Activated naive CD4-positive, alpha-beta T cell treated with anti-CD3 and anti-CD28 coated beads for 36 hours (primary cell): ENCODE measurements at regions not wholly inside any gene's neighbourhood (a gene's known extent, or its start where the extent isn't known, plus 50 kb on each side); places are given as distances from the start of the nearest gene placed in this dataset.
"Not testable (repeated sequence)": the region's sequence is repeated elsewhere in the genome, so short reads cannot be mapped to it uniquely, and the experiment has no call there.

Experiments
- CTCF ChIA-PET: fragments of 350-600 bp; sonication (Branson Sonifier 250); formaldehyde crosslinking; loops from one replicate; lab custom pipeline; 2021; ENCODE audit warnings: antibody characterized with exemption; lab: Charles Lee
- DNase-seq: peaks from one replicate; pipeline ENCODE4 v3.0.0-alpha.2; 2020
- H3K27ac Mint-ChIP-seq: one replicate; pipeline ENCODE4 v1.8.0; 2021; ENCODE audit warnings: mild to moderate bottlenecking, mixed read lengths
- H3K27me3 Mint-ChIP-seq: one replicate; pipeline ENCODE4 v1.8.0; 2021; ENCODE audit warnings: low read depth, mixed read lengths
- H3K36me3 Mint-ChIP-seq: one replicate; pipeline ENCODE4 v1.8.0; 2021; ENCODE audit warnings: low read depth, mixed read lengths
- H3K4me1 Mint-ChIP-seq: one replicate; pipeline ENCODE4 v1.8.0; 2021; ENCODE audit warnings: low read depth, mixed read lengths
- H3K4me3 Mint-ChIP-seq: one replicate; pipeline ENCODE4 v1.8.0; 2021; ENCODE audit warnings: mild to moderate bottlenecking, moderate library complexity, mixed read lengths
- H3K9me3 Mint-ChIP-seq: one replicate; pipeline ENCODE4 v1.8.0; 2021; ENCODE audit warnings: mixed read lengths
- intact Hi-C: fragments of 100-400 bp; cut with micrococcal nuclease; formaldehyde crosslinking; loops from one replicate; pipeline ENCODE4 v1.15.1; 2023

DNA sequence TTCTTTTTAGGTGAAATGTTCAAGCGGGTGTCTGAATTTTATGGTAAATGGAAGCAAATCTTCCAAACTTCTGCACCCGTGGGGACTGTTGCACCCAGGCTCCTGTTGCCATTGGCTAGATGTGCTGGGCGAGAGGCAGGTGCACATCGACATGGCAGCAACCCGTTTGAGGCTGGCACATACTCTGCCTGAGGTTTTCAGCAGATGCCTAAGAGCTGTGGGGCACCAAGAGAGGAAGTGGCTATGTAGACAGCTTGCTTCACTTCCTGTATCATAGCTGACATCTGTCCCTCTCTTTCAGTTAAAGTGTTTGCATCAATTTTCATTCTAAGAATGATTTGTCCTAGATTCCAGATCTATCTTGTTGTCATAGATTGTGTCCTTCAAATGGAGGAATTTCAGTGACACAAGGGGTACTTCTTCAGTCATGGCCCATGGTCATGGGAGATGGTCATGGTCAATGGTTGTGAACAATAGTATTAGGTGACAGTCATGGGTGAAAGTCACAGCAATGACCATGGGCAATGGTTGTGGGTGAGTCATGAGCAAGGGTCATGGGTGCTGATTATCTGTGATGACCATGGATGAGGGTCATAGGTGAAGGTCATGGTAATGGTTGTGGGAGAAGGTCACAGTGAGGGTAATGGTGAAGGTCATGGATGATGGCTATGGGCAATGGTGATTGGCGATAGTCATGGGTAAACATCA is 115.1 kb upstream of the IRX4 start:
- no peaks in the 10 kb centered on the region for H3K36me3 Mint-ChIP-seq
- peaks cover 12% of the 10 kb centered on the region for H3K9me3 Mint-ChIP-seq
- H3K27me3 Mint-ChIP-seq, result peaks cover 44% of the 10 kb centered on the region

GRCh38 chr5:1995491-1995890 is 112.8 kb upstream of the IRX4 start:
- CTCF ChIA-PET, result no interaction called here
- peaks cover 2% of the 10 kb centered on the region for H3K36me3 Mint-ChIP-seq
- DNase-seq, result no peak
- H3K4me1 Mint-ChIP-seq, result no peaks in the 10 kb centered on the region
- H3K27me3 Mint-ChIP-seq, result peaks cover 40% of the 10 kb centered on the region
- no peak overlapping the region for H3K27ac Mint-ChIP-seq
- peaks cover 15% of the 10 kb centered on the region for H3K9me3 Mint-ChIP-seq
- intact Hi-C loops, result no loop called here
- H3K4me3 Mint-ChIP-seq, result no peak overlapping the region

More for the DNA sequence above, 115.1 kb upstream of the IRX4 start:
- no peak overlapping the region for H3K27ac Mint-ChIP-seq
- DNase-seq, result no peak
- no peaks in the 10 kb centered on the region for H3K4me1 Mint-ChIP-seq
- intact Hi-C loops, result no loop called here
- H3K4me3 Mint-ChIP-seq, result no peak overlapping the region
- CTCF ChIA-PET, result no interaction called here

- H3K4me3 Mint-ChIP-seq, result no peak overlapping the region
- peaks cover 22% of the 10 kb centered on the region for H3K27me3 Mint-ChIP-seq
- H3K9me3 Mint-ChIP-seq, result peaks cover 13% of the 10 kb centered on the region
- DNase-seq, result no peak
- no peak overlapping the region for H3K27ac Mint-ChIP-seq
- no peaks in the 10 kb centered on the region for H3K4me1 Mint-ChIP-seq
- intact Hi-C loops, result no loop called here
- H3K36me3 Mint-ChIP-seq, result no peaks in the 10 kb centered on the region
- CTCF ChIA-PET, result no interaction called here
Observed at GRCh38 chr5:1987471-1987870, 104.7 kb upstream of the IRX4 start.

- Mint-ChIP-seq H3K4me1 (no peaks in the 10 kb centered on the region), H3K27me3 (peaks cover 19% of the 10 kb centered on the region), H3K9me3 (peaks cover 13% of the 10 kb centered on the region), H3K27ac (no peak overlapping the region), H3K36me3 (no peaks in the 10 kb centered on the region), H3K4me3 (no peak overlapping the region)
- CTCF ChIA-PET, result no interaction called here
- intact Hi-C loops, result no loop called here
- no peak for DNase-seq
Observed at GRCh38 chr5:1985781-1986180, 103.1 kb upstream of the IRX4 start.

- CTCF ChIA-PET, result no interaction called here
- no peaks in the 10 kb centered on the region for H3K36me3 Mint-ChIP-seq
- intact Hi-C loops, result no loop called here
Observed at GRCh38 chr5:1983919-1984695, 101.4 kb upstream of the IRX4 start.

GRCh38 chr5:1983401-1983800 is 100.7 kb upstream of the IRX4 start:
- intact Hi-C loops, result no loop called here
- CTCF ChIA-PET, result no interaction called here
- DNase-seq, result no peak
- H3K27me3 Mint-ChIP-seq, result peaks cover 14% of the 10 kb centered on the region
- no peaks in the 10 kb centered on the region for H3K4me1 Mint-ChIP-seq
- peaks cover 3% of the 10 kb centered on the region for H3K9me3 Mint-ChIP-seq
- no peak overlapping the region for H3K4me3 Mint-ChIP-seq
- H3K27ac Mint-ChIP-seq, result no peak overlapping the region
- H3K36me3 Mint-ChIP-seq, result no peaks in the 10 kb centered on the region

More at GRCh38 chr5:1983919-1984695, 101.4 kb upstream of the IRX4 start:
- Mint-ChIP-seq H3K9me3 (peaks cover 5% of the 10 kb centered on the region), H3K4me1 (no peaks in the 10 kb centered on the region), H3K4me3 (no peak overlapping the region), H3K27ac (no peak overlapping the region), H3K27me3 (peaks cover 14% of the 10 kb centered on the region)
- no peak for DNase-seq

DNA sequence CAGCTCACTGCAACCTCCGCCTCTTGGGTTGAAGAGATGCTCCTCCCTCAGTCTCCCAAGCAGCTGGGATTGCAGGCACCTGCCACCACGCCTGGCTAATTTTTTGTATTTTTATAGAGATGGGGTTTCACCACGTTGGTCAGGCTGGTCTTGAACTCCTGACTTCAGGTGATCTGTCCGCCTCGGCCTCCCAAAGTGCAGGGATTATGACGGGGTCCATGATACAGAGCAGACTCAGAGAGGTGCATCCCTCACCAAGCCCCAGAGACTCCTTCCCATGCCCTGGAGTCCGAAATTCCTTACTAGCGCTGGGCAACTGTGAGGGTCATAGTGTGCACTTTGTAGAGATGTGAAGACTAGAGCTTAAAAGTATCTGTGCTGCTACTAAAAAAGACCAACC is 99.8 kb upstream of the IRX4 start:
- H3K27ac Mint-ChIP-seq, H3K4me3 Mint-ChIP-seq, H3K9me3 Mint-ChIP-seq, CTCF ChIA-PET, intact Hi-C loops, H3K27me3 Mint-ChIP-seq, H3K4me1 Mint-ChIP-seq, DNase-seq, H3K36me3 Mint-ChIP-seq: not testable (repeated sequence)

- no peaks in the 10 kb centered on the region for H3K4me1 Mint-ChIP-seq
- H3K27ac Mint-ChIP-seq, result no peak overlapping the region
- no peaks in the 10 kb centered on the region for H3K9me3 Mint-ChIP-seq
- CTCF ChIA-PET, result no interaction called here
- no peak overlapping the region for H3K4me3 Mint-ChIP-seq
- no peak for DNase-seq
- H3K27me3 Mint-ChIP-seq, result peaks cover 18% of the 10 kb centered on the region
- intact Hi-C loops, result no loop called here
- no peaks in the 10 kb centered on the region for H3K36me3 Mint-ChIP-seq
Observed at GRCh38 chr5:1975898-1976765, 93.4 kb upstream of the IRX4 start.

DNA sequence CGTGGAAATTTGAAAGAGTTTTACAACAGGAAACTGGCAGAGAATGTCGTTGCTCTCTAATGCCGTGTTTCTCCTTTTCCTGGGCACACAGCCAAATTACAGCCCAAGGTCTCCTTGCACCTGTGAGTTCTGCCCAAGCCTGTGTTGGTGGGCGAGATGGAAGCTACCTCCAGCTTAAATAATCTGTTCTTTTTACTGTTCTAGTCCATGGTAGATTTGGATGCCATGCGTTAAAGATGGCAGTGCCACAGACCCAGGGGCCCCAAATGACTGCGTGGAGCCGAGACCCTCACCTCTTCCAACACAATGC is 92.6 kb upstream of the IRX4 start:
- CTCF ChIA-PET, result no interaction called here
- intact Hi-C loops, result no loop called here
- H3K27me3 Mint-ChIP-seq, result peaks cover 18% of the 10 kb centered on the region
- no peak overlapping the region for H3K27ac Mint-ChIP-seq
- no peaks in the 10 kb centered on the region for H3K9me3 Mint-ChIP-seq
- no peak overlapping the region for H3K4me3 Mint-ChIP-seq
- no peaks in the 10 kb centered on the region for H3K36me3 Mint-ChIP-seq
- H3K4me1 Mint-ChIP-seq, result no peaks in the 10 kb centered on the region
- DNase-seq, result no peak

- DNase-seq, result no peak
- CTCF ChIA-PET, result no interaction called here
- no peaks in the 10 kb centered on the region for H3K4me1 Mint-ChIP-seq
- H3K4me3 Mint-ChIP-seq, result no peak overlapping the region
- intact Hi-C loops, result no loop called here
- H3K9me3 Mint-ChIP-seq, result no peaks in the 10 kb centered on the region
- peaks cover 18% of the 10 kb centered on the region for H3K27me3 Mint-ChIP-seq
- no peaks in the 10 kb centered on the region for H3K36me3 Mint-ChIP-seq
- H3K27ac Mint-ChIP-seq, result no peak overlapping the region
Observed at GRCh38 chr5:1974501-1975405, 92.0 kb upstream of the IRX4 start.

GRCh38 chr5:1974081-1974480 is 91.4 kb upstream of the IRX4 start:
- Mint-ChIP-seq H3K9me3 (no peaks in the 10 kb centered on the region), H3K4me1 (no peaks in the 10 kb centered on the region), H3K4me3 (no peak overlapping the region), H3K27ac (no peak overlapping the region), H3K36me3 (no peaks in the 10 kb centered on the region), H3K27me3 (peaks cover 18% of the 10 kb centered on the region)
- CTCF ChIA-PET, result no interaction called here
- DNase-seq, result no peak
- intact Hi-C loops, result no loop called here
